Spleen (tissue), 11 donors: ENCODE measurements at regions not wholly inside any gene's neighbourhood (a gene's known extent, or its start where the extent isn't known, plus 50 kb on each side); places are given as distances from the start of the nearest gene placed in this dataset.

Experiments
- DNase-seq: peaks from one replicate; pipeline ENCODE4 v3.0.0-alpha.2; 2020
- H3K27ac ChIP-seq, 8 donors: fragments of 200-600 bp; sonication (generic) in 7 of 8; 1 replicate in 4 of 8; 2 replicates in 4 of 8; pipeline versions ENCODE4 v1.5.0 to v1.8.0; 2016 to 2021; ENCODE audit warnings: inconsistent platforms in 4 of 8, mild to moderate bottlenecking in 4 of 8, moderate library complexity in 1 of 8
- H3K27me3 ChIP-seq, 7 donors: fragments of 200-600 bp; sonication (generic) in 6 of 7; replicated peaks in 1 of 7; 1 replicate in 4 of 7; 2 replicates in 3 of 7; pipeline versions ENCODE4 v1.5.0 to v1.8.0; 2016 to 2021; ENCODE audit warnings: inconsistent platforms in 3 of 7, mild to moderate bottlenecking in 1 of 7
- H3K36me3 ChIP-seq, 6 donors: fragments of 200-600 bp; sonication (generic) in 5 of 6; 1 replicate in 4 of 6; 2 replicates in 2 of 6; pipeline versions ENCODE4 v1.5.0 to v1.8.0; 2016 to 2021; ENCODE audit warnings: inconsistent platforms in 2 of 6
- H3K4me1 ChIP-seq, 6 donors: fragments of 200-600 bp; sonication (generic) in 5 of 6; 1 replicate in 3 of 6; 2 replicates in 3 of 6; pipeline versions ENCODE4 v1.5.0 to v1.8.0; 2016 to 2021; ENCODE audit warnings: inconsistent platforms in 3 of 6
- H3K4me3 ChIP-seq, 8 donors: fragments of 200-600 bp; sonication (generic) in 7 of 8; 1 replicate in 4 of 8; 2 replicates in 4 of 8; pipeline versions ENCODE4 v1.5.0 to v1.8.0; 2016 to 2021; ENCODE audit warnings: inconsistent platforms in 4 of 8, mild to moderate bottlenecking in 4 of 8, moderate library complexity in 2 of 8
- H3K9me3 ChIP-seq, 8 donors: fragments of 200-600 bp; sonication (generic) in 7 of 8; 1 replicate in 4 of 8; 2 replicates in 4 of 8; pipeline versions ENCODE4 v1.5.0 to v1.8.0; 2016 to 2021; ENCODE audit warnings: inconsistent platforms in 4 of 8
- CTCF ChIP-seq, 11 experiments: fragments of 200-600 bp in 7 of 11; fragments of 450-650 bp in 4 of 11; sonication (generic) in 4 of 11; IDR thresholded peaks in 8 of 11; conservative IDR thresholded peaks in 3 of 11; 1 replicate in 7 of 11; 2 replicates in 4 of 11; pipeline versions ENCODE4 v1.4.0 to v1.8.0; 2016 to 2021; ENCODE audit warnings: antibody characterized with exemption in 11 of 11, inconsistent platforms in 4 of 11, mild to moderate bottlenecking in 1 of 11
- POLR2A ChIP-seq, 3 donors: fragments of 450-650 bp; IDR thresholded peaks; one replicate each; pipeline ENCODE4 v1.5.1; 2017; ENCODE audit warnings: antibody characterized with exemption in 3 of 3, mild to moderate bottlenecking in 1 of 3
- POLR2AphosphoS5 ChIP-seq, 3 donors: sonication (generic); formaldehyde crosslinking; IDR thresholded peaks; one replicate each; pipeline ENCODE4 v1.5.1; 2017; ENCODE audit warnings: antibody characterized with exemption in 3 of 3
- WGBS, 5 donors: extraction: QIAGEN DNeasy Blood & Tissue Kit in 3 of 5; methylation state at CpG; one replicate each; pipeline versions ENCODE4 v1.1.5 to v1.1.7; 2013 to 2018; 5-methylcytosine and 5-hydroxymethylcytosine counted together
- intact Hi-C: fragments of 100-400 bp; cut with DNase I; formaldehyde crosslinking; loops from one replicate; pipeline ENCODE4 v1.15.0; 2023; ENCODE audit warnings: low total_unique reads
- donor health status: healthy with polysubstance abuse.
- donor health status: DM: no; HTN: no; CAD: no; lungs with moderate emphysema.
- donor health status: DM: no; HTN: no; CAD: no.
- donor health status: Bipolar disorder and iron deficiency.
- donor health status: healthy.
- donor health status: DM: no; HTN: no; CAD: no.
- donor health status: DM: yes; HTN: yes; CAD: no.

- TF ChIP-seq POLR2A (IDR thresholded peaks at IDR 0.05) (no peak), CTCF (IDR thresholded peaks at IDR 0.05 in 8 of 11, conservative IDR thresholded peaks at IDR 0.05 in 3 of 11) (no peak), POLR2AphosphoS5 (IDR thresholded peaks at IDR 0.05) (no peak)
- no peak for DNase-seq
- Histone ChIP-seq H3K27me3 (peaks cover 0 to 23% (median 5%) of the 10 kb centered on the region in 7 donors), H3K9me3 (no peaks in the 10 kb centered on the region), H3K4me1 (no peaks in the 10 kb centered on the region), H3K27ac (no peak overlapping the region), H3K36me3 (no peaks in the 10 kb centered on the region), H3K4me3 (no peak overlapping the region)
- WGBS, 5 donors = 83 to 94% (median 90%) methylated on average over 6 of the region's 6 CpGs
- intact Hi-C loops = no loop called here
Measured at GRCh38 chr10:117925369-117925768, 121.4 kb downstream of the RAB11FIP2 start.

- no peak overlapping the region for H3K27ac ChIP-seq
- H3K9me3 ChIP-seq = no peaks in the 10 kb centered on the region
- H3K27me3 ChIP-seq = peaks cover 0 to 18% (median 5%) of the 10 kb centered on the region in 7 donors
- no peak for TF ChIP-seq CTCF (IDR thresholded peaks at IDR 0.05 in 8 of 11, conservative IDR thresholded peaks at IDR 0.05 in 3 of 11)
- no peak for DNase-seq
- H3K36me3 ChIP-seq = no peaks in the 10 kb centered on the region
- H3K4me3 ChIP-seq = no peak overlapping the region
- WGBS, 5 donors = 52 to 61% (median 57%) methylated on average over 2 of the region's 2 CpGs
- H3K4me1 ChIP-seq = no peaks in the 10 kb centered on the region
- intact Hi-C loops = no loop called here
Measured at GRCh38 chr10:117926491-117926890, 120.2 kb downstream of the RAB11FIP2 start.

- Histone ChIP-seq H3K4me3 (no peak overlapping the region), H3K4me1 (no peaks in the 10 kb centered on the region), H3K9me3 (no peaks in the 10 kb centered on the region), H3K27me3 (peaks cover 0 to 12% (median 5%) of the 10 kb centered on the region in 7 donors), H3K27ac (no peak overlapping the region), H3K36me3 (no peaks in the 10 kb centered on the region)
- intact Hi-C loops = no loop called here
- no peak for TF ChIP-seq POLR2AphosphoS5 (IDR thresholded peaks at IDR 0.05)
- TF ChIP-seq CTCF (IDR thresholded peaks at IDR 0.05 in 8 of 11, conservative IDR thresholded peaks at IDR 0.05 in 3 of 11) = no peak
- TF ChIP-seq POLR2A (IDR thresholded peaks at IDR 0.05) = no peak
- no peak for DNase-seq
- WGBS, 5 donors = 15 to 71% (median 50%) methylated on average over 1 of the region's 1 CpG
Measured at GRCh38 chr10:117927332-117927731, 119.4 kb downstream of the RAB11FIP2 start.

GRCh38 chr10:117927871-117928270 lies 118.9 kb downstream of the RAB11FIP2 start:
- Histone ChIP-seq H3K4me3 (no peak overlapping the region), H3K27ac (no peak overlapping the region), H3K9me3 (no peaks in the 10 kb centered on the region), H3K36me3 (no peaks in the 10 kb centered on the region), H3K27me3 (peaks cover 0 to 12% (median 5%) of the 10 kb centered on the region in 7 donors), H3K4me1 (no peaks in the 10 kb centered on the region)
- 77 to 85% (median 78%) methylated on average over 4 of the region's 4 CpGs for WGBS, 5 donors
- no peak for DNase-seq
- TF ChIP-seq POLR2AphosphoS5 (IDR thresholded peaks at IDR 0.05) (no peak), CTCF (IDR thresholded peaks at IDR 0.05 in 8 of 11, conservative IDR thresholded peaks at IDR 0.05 in 3 of 11) (no peak), POLR2A (IDR thresholded peaks at IDR 0.05) (no peak)
- intact Hi-C loops = no loop called here
